ENCODE measurements at regions not wholly inside any gene's neighbourhood (a gene's known extent, or its start where the extent isn't known, plus 50 kb on each side); places are given as distances from the start of the nearest gene placed in this dataset.

DNA sequence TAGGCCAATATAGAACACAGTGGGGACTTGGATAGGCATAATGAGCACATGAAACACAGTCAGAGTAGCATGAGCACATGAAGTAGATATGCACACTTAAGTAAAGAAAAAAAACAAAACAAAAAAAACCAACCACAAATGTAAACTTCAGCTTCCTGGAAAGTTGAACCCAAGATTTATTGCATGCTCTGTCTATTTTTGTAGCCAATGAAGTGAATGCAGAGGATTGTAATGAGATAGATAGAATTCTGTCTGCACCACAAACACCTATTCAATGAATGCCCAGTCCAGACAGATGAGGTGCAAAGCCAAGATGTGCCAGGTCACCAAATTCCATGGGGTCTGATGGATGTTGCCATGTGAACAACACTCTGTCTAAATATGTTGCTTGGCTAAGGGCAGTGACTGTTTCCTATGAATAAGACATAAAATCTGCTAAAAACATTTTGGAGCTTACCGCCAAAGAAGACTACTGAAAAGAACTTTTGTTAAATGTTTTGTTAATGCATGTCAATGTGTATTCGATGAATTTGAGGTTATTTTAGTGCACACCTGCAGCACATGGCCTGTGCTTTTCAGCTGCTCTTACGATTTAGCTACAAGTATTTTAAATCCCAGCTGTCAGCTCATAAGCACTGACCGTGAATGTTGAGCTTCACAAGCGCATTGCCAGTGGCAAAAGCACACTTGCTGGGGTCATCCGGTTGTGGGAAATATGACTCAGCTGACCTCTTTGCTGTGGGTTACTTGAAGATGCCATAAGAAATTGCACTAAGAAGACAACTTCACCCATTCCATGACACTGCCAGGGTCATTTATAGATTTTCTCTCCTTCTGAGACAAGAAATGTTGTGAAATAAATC, 374.8 kb upstream of the GNPDA2 start:
- TF ChIP-seq YY1 (IDR thresholded peaks at IDR 0.05; ENCODE audit: low read depth) (no peak), NFIC (IDR thresholded peaks at IDR 0.05) (no peak), TEAD4 (IDR thresholded peaks at IDR 0.05) (no peak), TCF12 (IDR thresholded peaks at IDR 0.05; ENCODE audit: low read depth) (no peak)

DNA sequence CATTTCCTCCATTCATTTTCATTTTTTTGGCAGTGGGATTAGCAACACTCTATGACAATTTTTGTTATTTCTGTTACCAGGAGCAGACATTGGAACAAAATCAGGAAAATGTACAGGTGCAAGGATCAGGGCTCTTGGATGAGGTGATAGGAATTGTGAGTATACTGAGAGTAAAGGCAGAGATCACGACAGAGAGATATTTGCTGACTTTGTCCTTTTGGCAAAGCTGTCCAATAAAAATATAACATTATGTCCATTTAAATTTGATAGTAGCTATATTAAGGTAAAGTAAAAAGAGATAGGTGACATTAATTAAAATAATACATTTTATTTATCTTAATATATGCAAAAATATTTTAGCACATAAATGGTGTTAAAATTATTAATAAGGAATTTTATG, 373.1 kb upstream of the GNPDA2 start:
- TF ChIP-seq FOXM1 (IDR thresholded peaks at IDR 0.05; ENCODE audit: borderline replicate concordance, low read depth) (no peak), CREB1 (IDR thresholded peaks at IDR 0.05; ENCODE audit: low read depth) (no peak), TEAD4 (IDR thresholded peaks at IDR 0.05) (no peak), TCF12 (IDR thresholded peaks at IDR 0.05; ENCODE audit: low read depth) (no peak)
- TF ChIP-seq, protein P1, sequence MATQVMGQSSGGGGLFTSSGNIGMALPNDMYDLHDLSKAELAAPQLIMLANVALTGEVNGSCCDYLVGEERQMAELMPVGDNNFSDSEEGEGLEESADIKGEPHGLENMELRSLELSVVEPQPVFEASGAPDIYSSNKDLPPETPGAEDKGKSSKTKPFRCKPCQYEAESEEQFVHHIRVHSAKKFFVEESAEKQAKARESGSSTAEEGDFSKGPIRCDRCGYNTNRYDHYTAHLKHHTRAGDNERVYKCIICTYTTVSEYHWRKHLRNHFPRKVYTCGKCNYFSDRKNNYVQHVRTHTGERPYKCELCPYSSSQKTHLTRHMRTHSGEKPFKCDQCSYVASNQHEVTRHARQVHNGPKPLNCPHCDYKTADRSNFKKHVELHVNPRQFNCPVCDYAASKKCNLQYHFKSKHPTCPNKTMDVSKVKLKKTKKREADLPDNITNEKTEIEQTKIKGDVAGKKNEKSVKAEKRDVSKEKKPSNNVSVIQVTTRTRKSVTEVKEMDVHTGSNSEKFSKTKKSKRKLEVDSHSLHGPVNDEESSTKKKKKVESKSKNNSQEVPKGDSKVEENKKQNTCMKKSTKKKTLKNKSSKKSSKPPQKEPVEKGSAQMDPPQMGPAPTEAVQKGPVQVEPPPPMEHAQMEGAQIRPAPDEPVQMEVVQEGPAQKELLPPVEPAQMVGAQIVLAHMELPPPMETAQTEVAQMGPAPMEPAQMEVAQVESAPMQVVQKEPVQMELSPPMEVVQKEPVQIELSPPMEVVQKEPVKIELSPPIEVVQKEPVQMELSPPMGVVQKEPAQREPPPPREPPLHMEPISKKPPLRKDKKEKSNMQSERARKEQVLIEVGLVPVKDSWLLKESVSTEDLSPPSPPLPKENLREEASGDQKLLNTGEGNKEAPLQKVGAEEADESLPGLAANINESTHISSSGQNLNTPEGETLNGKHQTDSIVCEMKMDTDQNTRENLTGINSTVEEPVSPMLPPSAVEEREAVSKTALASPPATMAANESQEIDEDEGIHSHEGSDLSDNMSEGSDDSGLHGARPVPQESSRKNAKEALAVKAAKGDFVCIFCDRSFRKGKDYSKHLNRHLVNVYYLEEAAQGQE (IDR thresholded peaks at IDR 0.05; ENCODE audit: low read depth) = no peak

DNA sequence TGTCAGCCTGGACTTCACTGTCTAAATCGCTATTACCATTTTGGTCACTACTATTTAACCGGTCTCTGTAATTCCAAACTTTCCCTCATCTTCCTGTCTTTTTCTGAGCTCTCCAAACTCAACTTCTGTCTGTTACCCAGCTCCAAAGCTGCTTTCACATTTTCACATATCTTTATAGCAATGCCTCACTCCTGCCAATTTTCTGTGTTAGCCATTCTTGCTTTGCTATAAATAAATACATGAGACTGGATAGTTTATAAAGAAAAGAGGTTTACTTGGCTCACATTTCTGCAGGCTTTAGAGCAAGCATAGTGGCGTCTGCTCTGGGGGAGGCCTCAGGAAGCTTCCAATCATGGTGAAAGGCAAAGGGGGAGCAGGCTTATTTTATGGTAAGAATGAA, 368.3 kb upstream of the GNPDA2 start:
- TF ChIP-seq, protein P2, sequence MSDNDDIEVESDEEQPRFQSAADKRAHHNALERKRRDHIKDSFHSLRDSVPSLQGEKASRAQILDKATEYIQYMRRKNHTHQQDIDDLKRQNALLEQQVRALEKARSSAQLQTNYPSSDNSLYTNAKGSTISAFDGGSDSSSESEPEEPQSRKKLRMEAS (IDR thresholded peaks at IDR 0.05) = no peak

DNA sequence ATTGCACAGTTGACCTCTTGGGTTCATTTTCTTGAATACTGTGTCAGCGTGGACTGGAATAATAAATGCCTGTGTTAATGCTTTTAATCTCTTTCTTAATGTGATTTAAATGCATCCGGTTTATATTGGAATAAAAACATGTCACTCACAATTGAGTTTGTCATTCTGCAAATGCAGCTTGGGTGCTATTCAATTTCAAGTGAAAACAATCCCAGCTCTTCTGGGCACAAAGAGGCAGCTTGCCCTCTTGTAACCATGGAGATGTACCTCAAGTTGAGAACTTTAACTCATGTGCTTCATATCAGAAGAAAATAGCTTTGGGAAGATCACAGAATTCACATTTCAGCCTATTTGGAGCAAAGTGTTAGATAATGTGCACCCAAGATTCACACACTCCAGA, 355.7 kb upstream of the GNPDA2 start:
- TF ChIP-seq TEAD4 (IDR thresholded peaks at IDR 0.05) (no peak), TCF12 (IDR thresholded peaks at IDR 0.05; ENCODE audit: low read depth) (no peak), EGR1 (IDR thresholded peaks at IDR 0.05) (no peak), FOXM1 (IDR thresholded peaks at IDR 0.05; ENCODE audit: borderline replicate concordance, low read depth) (no peak), ZBTB7A (IDR thresholded peaks at IDR 0.05; ENCODE audit: low read depth) (no peak), RAD21 (IDR thresholded peaks at IDR 0.05; ENCODE audit: low read depth) (no peak), CREB1 (IDR thresholded peaks at IDR 0.05; ENCODE audit: low read depth) (no peak)

DNA sequence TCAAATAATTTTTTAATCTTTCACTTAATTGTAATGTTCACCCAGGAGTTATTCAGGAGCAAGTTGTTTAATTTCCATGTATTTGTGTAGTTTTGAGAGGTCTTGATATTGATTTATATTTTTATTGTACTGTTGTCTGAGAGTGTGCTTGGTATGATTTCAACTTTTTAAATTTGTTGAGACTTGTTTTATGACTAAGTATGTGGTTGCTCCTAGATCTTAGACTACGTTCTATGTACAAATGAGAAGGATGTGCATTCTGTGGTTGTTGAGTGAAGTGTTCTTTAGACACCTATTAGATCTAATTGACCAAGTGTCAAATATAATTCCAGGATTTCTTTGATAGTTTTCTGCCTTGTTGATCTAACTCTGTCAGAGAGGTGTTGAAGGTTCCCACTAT, 353.3 kb upstream of the GNPDA2 start:
- TF ChIP-seq FOXM1 (IDR thresholded peaks at IDR 0.05; ENCODE audit: borderline replicate concordance, low read depth) (no peak), TCF12 (IDR thresholded peaks at IDR 0.05; ENCODE audit: low read depth) (no peak), TAF1 (IDR thresholded peaks at IDR 0.05; ENCODE audit: low read depth) (no peak), TEAD4 (IDR thresholded peaks at IDR 0.05) (no peak), NFIC (IDR thresholded peaks at IDR 0.05) (no peak), ZBTB7A (IDR thresholded peaks at IDR 0.05; ENCODE audit: low read depth) (no peak), EGR1 (IDR thresholded peaks at IDR 0.05) (no peak), EP300 (IDR thresholded peaks at IDR 0.05; ENCODE audit: borderline replicate concordance) (no peak), CREB1 (IDR thresholded peaks at IDR 0.05; ENCODE audit: low read depth) (no peak), RAD21 (IDR thresholded peaks at IDR 0.05; ENCODE audit: low read depth) (no peak), CEBPB (IDR thresholded peaks at IDR 0.05) (no peak)
- TF ChIP-seq, protein P2 (IDR thresholded peaks at IDR 0.05) = no peak
- TF ChIP-seq, protein P1 (IDR thresholded peaks at IDR 0.05; ENCODE audit: low read depth) = no peak
- TF ChIP-seq, protein P3, sequence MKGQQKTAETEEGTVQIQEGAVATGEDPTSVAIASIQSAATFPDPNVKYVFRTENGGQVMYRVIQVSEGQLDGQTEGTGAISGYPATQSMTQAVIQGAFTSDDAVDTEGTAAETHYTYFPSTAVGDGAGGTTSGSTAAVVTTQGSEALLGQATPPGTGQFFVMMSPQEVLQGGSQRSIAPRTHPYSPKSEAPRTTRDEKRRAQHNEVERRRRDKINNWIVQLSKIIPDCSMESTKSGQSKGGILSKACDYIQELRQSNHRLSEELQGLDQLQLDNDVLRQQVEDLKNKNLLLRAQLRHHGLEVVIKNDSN (IDR thresholded peaks at IDR 0.05) = no peak

DNA sequence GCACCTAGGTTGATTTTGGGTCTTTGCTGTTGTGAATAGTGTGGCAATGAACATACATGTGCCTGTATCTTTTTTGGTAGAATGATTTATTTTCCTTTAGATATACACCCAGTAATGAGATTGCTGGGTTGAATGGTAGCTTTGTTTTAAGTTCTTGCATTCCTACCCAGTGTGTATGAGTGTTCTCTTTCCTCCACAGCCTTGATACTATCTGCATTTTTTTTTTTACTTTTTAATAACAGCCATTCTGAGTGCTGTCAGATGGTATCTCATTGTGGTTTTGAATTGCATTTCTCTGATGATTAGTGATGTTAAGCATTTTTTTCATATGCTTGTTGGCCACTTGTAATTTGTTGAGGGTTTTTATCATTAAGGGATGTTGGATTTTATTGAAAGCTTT, 351.8 kb upstream of the GNPDA2 start:
- TF ChIP-seq EP300 (IDR thresholded peaks at IDR 0.05; ENCODE audit: borderline replicate concordance) = no peak
- TF ChIP-seq TCF12 (IDR thresholded peaks at IDR 0.05; ENCODE audit: low read depth) = no peak
- TF ChIP-seq, protein P3 (IDR thresholded peaks at IDR 0.05) = no peak
- no peak for TF ChIP-seq TEAD4 (IDR thresholded peaks at IDR 0.05)
- no peak for TF ChIP-seq CREB1 (IDR thresholded peaks at IDR 0.05; ENCODE audit: low read depth)
- TF ChIP-seq CEBPB (IDR thresholded peaks at IDR 0.05) = no peak
- no peak for TF ChIP-seq YY1 (IDR thresholded peaks at IDR 0.05; ENCODE audit: low read depth)
- TF ChIP-seq, protein P1 (IDR thresholded peaks at IDR 0.05; ENCODE audit: low read depth) = no peak
- TF ChIP-seq, protein P2 (IDR thresholded peaks at IDR 0.05) = no peak
- no peak for TF ChIP-seq FOXM1 (IDR thresholded peaks at IDR 0.05; ENCODE audit: borderline replicate concordance, low read depth)
- TF ChIP-seq ZBTB7A (IDR thresholded peaks at IDR 0.05; ENCODE audit: low read depth) = no peak
- no peak for TF ChIP-seq TAF1 (IDR thresholded peaks at IDR 0.05; ENCODE audit: low read depth)
- no peak for TF ChIP-seq EGR1 (IDR thresholded peaks at IDR 0.05)
- no peak for TF ChIP-seq RAD21 (IDR thresholded peaks at IDR 0.05; ENCODE audit: low read depth)
- TF ChIP-seq NFIC (IDR thresholded peaks at IDR 0.05) = no peak

Data from Ishikawa (cell line).